NCI-H345 treated with DMSO at 0.1 percent for 48 hours (cell line): ENCODE measurements at regions not wholly inside any gene's neighbourhood (a gene's known extent, or its start where the extent isn't known, plus 50 kb on each side); places are given as distances from the start of the nearest gene placed in this dataset.
"Not testable (repeated sequence)": the region's sequence is repeated elsewhere in the genome, so short reads cannot be mapped to it uniquely, and the experiment has no call there.

Source experiments
- DNase-seq: peaks from one replicate; lab custom pipeline; 2025; ENCODE audit not compliant: unreplicated experiment; lab: John Stamatoyannopoulos, UW

GRCh38 chr10:8659982-8660381, 605.5 kb downstream of the GATA3 start:
- DNase-seq: no peak

- DNase-seq: no peak
Measured at GRCh38 chr10:8661886-8662285, 607.4 kb downstream of the GATA3 start.

GRCh38 chr10:8663131-8663530, 608.6 kb downstream of the GATA3 start:
- no peak for DNase-seq

- no peak for DNase-seq
Measured at GRCh38 chr10:8665322-8665721, 610.8 kb downstream of the GATA3 start.

GRCh38 chr10:8670461-8670860, 616.0 kb downstream of the GATA3 start:
- no peak for DNase-seq

GRCh38 chr10:8674230-8674629, 619.7 kb downstream of the GATA3 start:
- DNase-seq: no peak

- DNase-seq: no peak
Measured at GRCh38 chr10:8677642-8678041, 623.2 kb downstream of the GATA3 start.

GRCh38 chr10:8684916-8685315, 630.4 kb downstream of the GATA3 start:
- DNase-seq: not testable (repeated sequence)

- no peak for DNase-seq
Measured at GRCh38 chr10:8688881-8689280, 634.4 kb downstream of the GATA3 start.

GRCh38 chr10:8691498-8692017, 637.1 kb downstream of the GATA3 start:
- DNase-seq: no peak

- DNase-seq: not testable (repeated sequence)
Measured at GRCh38 chr10:8693635-8694034, 639.1 kb downstream of the GATA3 start.

- DNase-seq: no peak
Measured at GRCh38 chr10:8696746-8697145, 642.3 kb downstream of the GATA3 start.

- DNase-seq: no peak
Measured at GRCh38 chr10:8700689-8701088, 646.2 kb downstream of the GATA3 start.

GRCh38 chr10:8702181-8702580, 647.7 kb downstream of the GATA3 start:
- no peak for DNase-seq

- DNase-seq: no peak
Measured at GRCh38 chr10:8705415-8705814, 650.9 kb downstream of the GATA3 start.

GRCh38 chr10:8712656-8713055, 658.2 kb downstream of the GATA3 start:
- no peak for DNase-seq

- DNase-seq: no peak
Measured at GRCh38 chr10:8719971-8720370, 665.5 kb downstream of the GATA3 start.

GRCh38 chr10:8721650-8722049, 667.2 kb downstream of the GATA3 start:
- DNase-seq: no peak

GRCh38 chr10:8722835-8723234, 668.3 kb downstream of the GATA3 start:
- no peak for DNase-seq

GRCh38 chr10:8725343-8725742, 670.9 kb downstream of the GATA3 start:
- no peak for DNase-seq

- DNase-seq: no peak
Measured at GRCh38 chr10:8726084-8726778, 671.7 kb downstream of the GATA3 start.

- no peak for DNase-seq
Measured at GRCh38 chr10:8726779-8727084, 672.2 kb downstream of the GATA3 start.
